Mucosa of rectum (tissue), 2 donors: ENCODE measurements at regions not wholly inside any gene's neighbourhood (a gene's known extent, or its start where the extent isn't known, plus 50 kb on each side); places are given as distances from the start of the nearest gene placed in this dataset.
"Not testable (repeated sequence)": the region's sequence is repeated elsewhere in the genome, so short reads cannot be mapped to it uniquely, and the experiment has no call there.

Source experiments
- H3K27ac ChIP-seq, 2 donors: one replicate each; pipeline ENCODE4 v1.7.0; 2013; ENCODE audit warnings: inconsistent platforms in 2 of 2, low read depth in 2 of 2, low read length in 2 of 2
- H3K27me3 ChIP-seq, 2 donors: one replicate each; pipeline ENCODE4 v1.7.0; 2013; ENCODE audit warnings: low read length in 2 of 2; ENCODE audit not compliant: control insufficient read depth in 2 of 2, insufficient read depth in 2 of 2
- H3K36me3 ChIP-seq, 2 donors: one replicate each; pipeline ENCODE4 v1.7.0; 2013; ENCODE audit warnings: low read length in 2 of 2; ENCODE audit not compliant: control insufficient read depth in 2 of 2, insufficient read depth in 2 of 2
- H3K4me1 ChIP-seq, 2 donors: one replicate each; pipeline ENCODE4 v1.7.0; 2013; ENCODE audit warnings: low read length in 2 of 2, mild to moderate bottlenecking in 1 of 2; ENCODE audit not compliant: control insufficient read depth in 2 of 2, insufficient read depth in 2 of 2
- H3K4me3 ChIP-seq, 2 donors: one replicate each; pipeline ENCODE4 v1.7.0; 2013; ENCODE audit warnings: low read length in 2 of 2
- H3K9ac ChIP-seq, 2 donors: one replicate each; pipeline ENCODE4 v1.7.0; 2013; ENCODE audit warnings: low read length in 2 of 2, low read depth in 1 of 2, mild to moderate bottlenecking in 1 of 2
- H3K9me3 ChIP-seq, 2 donors: one replicate each; pipeline ENCODE4 v1.7.0; 2013; ENCODE audit warnings: low read length in 2 of 2; ENCODE audit not compliant: control insufficient read depth in 2 of 2
- donor health status: healthy.
- donor health status: Normal muscosa, but diverticular disease.

GRCh38 chr18:22764005-22764404, 169.1 kb upstream of the RBBP8 start:
- H3K27ac ChIP-seq, H3K27me3 ChIP-seq, H3K4me1 ChIP-seq, H3K9ac ChIP-seq, H3K9me3 ChIP-seq, H3K4me3 ChIP-seq, H3K36me3 ChIP-seq: not testable (repeated sequence)

- Histone ChIP-seq H3K9ac (no peak overlapping the region), H3K27ac (no peak overlapping the region)
Measured at GRCh38 chr18:22765896-22766295, 167.2 kb upstream of the RBBP8 start.

DNA sequence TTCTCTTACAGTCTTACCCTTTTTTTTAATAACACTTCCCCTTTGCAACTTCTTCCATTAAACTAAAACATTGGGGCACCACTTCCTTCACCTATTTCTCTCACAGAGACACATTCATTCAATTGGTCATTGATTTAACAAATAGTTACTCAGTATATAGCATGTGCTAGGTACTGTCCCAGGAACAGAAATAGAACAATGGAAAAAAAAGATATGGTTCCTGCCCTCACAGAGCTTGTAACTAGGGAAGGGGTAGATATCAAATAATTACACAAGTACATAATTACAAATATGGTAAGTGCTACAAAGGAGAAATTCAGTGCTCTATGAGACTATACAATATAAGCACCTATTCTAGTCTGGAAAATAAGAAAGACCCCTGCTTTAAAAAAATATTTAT, 165.5 kb upstream of the RBBP8 start:
- Histone ChIP-seq H3K27ac (no peak overlapping the region), H3K4me3 (no peak overlapping the region), H3K27me3 (no peaks in the 10 kb centered on the region), H3K4me1 (no peaks in the 10 kb centered on the region), H3K9ac (no peak overlapping the region), H3K36me3 (no peaks in the 10 kb centered on the region), H3K9me3 (no peaks in the 10 kb centered on the region)

More at GRCh38 chr18:22765896-22766295, 167.2 kb upstream of the RBBP8 start:
- Histone ChIP-seq H3K36me3 (no peaks in the 10 kb centered on the region), H3K4me1 (no peaks in the 10 kb centered on the region), H3K4me3 (no peak overlapping the region), H3K27me3 (no peaks in the 10 kb centered on the region), H3K9me3 (no peaks in the 10 kb centered on the region)

- no peak overlapping the region for H3K27ac ChIP-seq
- H3K4me3 ChIP-seq: no peak overlapping the region
Measured at GRCh38 chr18:22773944-22774343, 159.2 kb upstream of the RBBP8 start.

GRCh38 chr18:22778996-22779395, 154.1 kb upstream of the RBBP8 start:
- no peak overlapping the region for H3K9ac ChIP-seq
- no peak overlapping the region for H3K27ac ChIP-seq
- no peaks in the 10 kb centered on the region for H3K4me1 ChIP-seq
- H3K36me3 ChIP-seq: no peaks in the 10 kb centered on the region
- no peaks in the 10 kb centered on the region for H3K9me3 ChIP-seq
- no peak overlapping the region for H3K4me3 ChIP-seq
- H3K27me3 ChIP-seq: no peaks in the 10 kb centered on the region

More at GRCh38 chr18:22773944-22774343, 159.2 kb upstream of the RBBP8 start:
- H3K9me3 ChIP-seq: no peaks in the 10 kb centered on the region
- H3K27me3 ChIP-seq: no peaks in the 10 kb centered on the region
- no peaks in the 10 kb centered on the region for H3K36me3 ChIP-seq
- H3K4me1 ChIP-seq: no peaks in the 10 kb centered on the region
- H3K9ac ChIP-seq: no peak overlapping the region

- no peaks in the 10 kb centered on the region for H3K9me3 ChIP-seq
- no peaks in the 10 kb centered on the region for H3K27me3 ChIP-seq
- H3K4me1 ChIP-seq: no peaks in the 10 kb centered on the region
- H3K36me3 ChIP-seq: no peaks in the 10 kb centered on the region
- no peak overlapping the region for H3K4me3 ChIP-seq
- no peak overlapping the region for H3K27ac ChIP-seq
- H3K9ac ChIP-seq: no peak overlapping the region
Measured at GRCh38 chr18:22783245-22783644, 149.9 kb upstream of the RBBP8 start.

- Histone ChIP-seq H3K4me3 (no peak overlapping the region), H3K4me1 (no peaks in the 10 kb centered on the region), H3K9me3 (no peaks in the 10 kb centered on the region), H3K9ac (no peak overlapping the region), H3K27me3 (no peaks in the 10 kb centered on the region), H3K36me3 (no peaks in the 10 kb centered on the region), H3K27ac (no peak overlapping the region)
Measured at GRCh38 chr18:22783662-22784076, 149.5 kb upstream of the RBBP8 start.

GRCh38 chr18:22789052-22789451, 144.1 kb upstream of the RBBP8 start:
- Histone ChIP-seq H3K9me3 (no peaks in the 10 kb centered on the region), H3K27ac (no peak overlapping the region), H3K4me1 (no peaks in the 10 kb centered on the region), H3K36me3 (no peaks in the 10 kb centered on the region), H3K9ac (no peak overlapping the region), H3K4me3 (no peak overlapping the region), H3K27me3 (no peaks in the 10 kb centered on the region)

- Histone ChIP-seq H3K27ac (no peak overlapping the region), H3K4me3 (no peak overlapping the region), H3K9ac (no peak overlapping the region), H3K9me3 (no peaks in the 10 kb centered on the region), H3K4me1 (no peaks in the 10 kb centered on the region), H3K36me3 (no peaks in the 10 kb centered on the region), H3K27me3 (no peaks in the 10 kb centered on the region)
Measured at GRCh38 chr18:22789600-22789999, 143.5 kb upstream of the RBBP8 start.

- H3K4me3 ChIP-seq: no peak overlapping the region
- H3K36me3 ChIP-seq: no peaks in the 10 kb centered on the region
- H3K4me1 ChIP-seq: no peaks in the 10 kb centered on the region
- no peak overlapping the region for H3K9ac ChIP-seq
- H3K27me3 ChIP-seq: no peaks in the 10 kb centered on the region
- no peaks in the 10 kb centered on the region for H3K9me3 ChIP-seq
- H3K27ac ChIP-seq: no peak overlapping the region
Measured at GRCh38 chr18:22790545-22791309, 142.4 kb upstream of the RBBP8 start.

GRCh38 chr18:22791310-22791610, 141.9 kb upstream of the RBBP8 start:
- H3K4me1 ChIP-seq: no peaks in the 10 kb centered on the region
- H3K4me3 ChIP-seq: no peak overlapping the region
- H3K36me3 ChIP-seq: no peaks in the 10 kb centered on the region
- no peak overlapping the region for H3K27ac ChIP-seq
- no peak overlapping the region for H3K9ac ChIP-seq
- H3K27me3 ChIP-seq: no peaks in the 10 kb centered on the region
- H3K9me3 ChIP-seq: no peaks in the 10 kb centered on the region
